22Rv1 (cell line): ENCODE measurements at regions not wholly inside any gene's neighbourhood (a gene's known extent, or its start where the extent isn't known, plus 50 kb on each side); places are given as distances from the start of the nearest gene placed in this dataset.
A peak's percentile ranks its signal among the peaks of the same experiment; 100 is the strongest.

Experiments
- CTCF ChIP-seq: fragments of 450-650 bp; IDR thresholded peaks from 2 replicates; pipeline ENCODE4 v1.5.1; 2017; ENCODE audit warnings: mild to moderate bottlenecking
- ZFX ChIP-seq: fragments of 450-650 bp; IDR thresholded peaks from 2 replicates; pipeline ENCODE4 v1.6.1; 2017; ENCODE audit warnings: antibody characterized with exemption, borderline replicate concordance

GRCh38 chr6:50145125-50145524 lies 95.4 kb upstream of the DEFB112 start:
- peak; percentile 79 for TF ChIP-seq CTCF
- no peak for TF ChIP-seq ZFX
